ENCODE measurements at regions not wholly inside any gene's neighbourhood (a gene's known extent, or its start where the extent isn't known, plus 50 kb on each side); places are given as distances from the start of the nearest gene placed in this dataset.

DNA sequence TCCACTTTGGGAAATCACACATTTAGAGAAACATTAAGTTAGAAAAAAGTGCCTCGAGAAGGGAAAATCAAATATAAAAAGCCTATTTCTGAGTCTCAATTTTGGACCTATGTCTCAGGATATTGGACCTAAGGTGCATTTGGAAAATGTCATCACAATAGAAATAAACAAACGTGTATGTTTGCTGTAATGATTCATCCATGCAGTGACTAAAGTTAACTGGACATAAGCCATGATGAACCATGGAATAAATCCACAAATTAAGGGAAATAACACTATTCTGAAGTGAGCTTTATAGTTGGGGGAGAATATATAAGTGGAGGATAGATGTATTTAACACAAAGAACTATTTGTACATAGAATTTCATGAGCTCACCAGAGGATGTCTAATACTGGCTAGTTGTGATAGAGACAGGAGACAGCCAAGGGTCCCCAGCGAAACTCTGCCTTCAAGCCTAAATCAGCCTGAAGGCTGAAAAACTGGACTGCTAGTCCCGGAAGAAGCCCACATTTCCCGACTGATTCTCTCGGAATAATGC is 963.3 kb upstream of the SPRY2 start:
- Histone ChIP-seq H4K20me1 (ENCODE audit: insufficient read depth) (no peaks in the 10 kb centered on the region), H3F3A (ENCODE audit: insufficient read depth, low read length, poor library complexity, severe bottlenecking) (no peaks in the 10 kb centered on the region), H3K9ac (ENCODE audit: low read length) (no peak overlapping the region), H3K27ac (ENCODE audit: low read length) (no peak overlapping the region), H3K79me2 (replicated peaks; ENCODE audit: insufficient read depth, low read length) (no peaks in the 10 kb centered on the region), H3K9me2 (ENCODE audit: insufficient read depth, low read length) (no peaks in the 10 kb centered on the region), H3K4me3 (ENCODE audit: low read length) (no peak overlapping the region), H3K9me3 (ENCODE audit: low read length) (no peaks in the 10 kb centered on the region), H3K27me3 (ENCODE audit: insufficient read depth, low read depth, low read length) (no peaks in the 10 kb centered on the region), H2AFZ (ENCODE audit: low read depth, low read length) (no peak overlapping the region), H3K4me2 (ENCODE audit: low read length) (no peak overlapping the region), H3K36me3 (ENCODE audit: insufficient read depth, low read length) (no peaks in the 10 kb centered on the region)
- TF ChIP-seq REST (IDR thresholded peaks at IDR 0.05; ENCODE audit: borderline replicate concordance) (no peak), EZH2 (IDR thresholded peaks at IDR 0.05; ENCODE audit: borderline replicate concordance, insufficient read depth, low read length, poor library complexity, severe bottlenecking) (no peak)

DNA sequence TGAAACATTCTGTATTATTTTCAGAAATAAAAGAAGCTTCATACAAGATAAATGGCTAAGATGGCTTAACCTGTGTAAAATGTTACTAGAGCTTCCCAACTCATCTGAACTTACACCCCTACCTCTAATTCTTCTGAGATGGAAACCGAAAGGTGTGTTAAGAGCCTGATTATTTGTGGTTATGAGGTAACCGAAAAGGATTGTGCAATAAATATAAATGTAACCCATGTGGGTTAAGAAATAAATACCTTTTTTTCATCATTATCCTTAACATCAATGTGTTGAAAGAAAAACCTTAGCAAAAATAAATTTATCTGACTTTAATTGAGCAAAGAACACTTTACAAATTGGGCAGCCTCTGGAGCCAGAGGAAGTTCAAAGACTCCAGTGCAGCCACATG is 961.8 kb upstream of the SPRY2 start:
- H3K9me3 ChIP-seq (ENCODE audit: low read length): no peaks in the 10 kb centered on the region
- no peaks in the 10 kb centered on the region for H3K27me3 ChIP-seq (ENCODE audit: insufficient read depth, low read depth, low read length)
- no peaks in the 10 kb centered on the region for H3K79me2 ChIP-seq (replicated peaks; ENCODE audit: insufficient read depth, low read length)
- H4K20me1 ChIP-seq (ENCODE audit: insufficient read depth): no peaks in the 10 kb centered on the region
- H3K36me3 ChIP-seq (ENCODE audit: insufficient read depth, low read length): no peaks in the 10 kb centered on the region
- no peak overlapping the region for H3K9ac ChIP-seq (ENCODE audit: low read length)
- H3K27ac ChIP-seq (ENCODE audit: low read length): no peak overlapping the region
- no peaks in the 10 kb centered on the region for H3K9me2 ChIP-seq (ENCODE audit: insufficient read depth, low read length)
- H3F3A ChIP-seq (ENCODE audit: insufficient read depth, low read length, poor library complexity, severe bottlenecking): no peaks in the 10 kb centered on the region
- TF ChIP-seq RAD21 (conservative IDR thresholded peaks at IDR 0.05): no peak
- TF ChIP-seq SMC3 (conservative IDR thresholded peaks at IDR 0.05; ENCODE audit: poor library complexity): no peak
- no peak for TF ChIP-seq EZH2 (IDR thresholded peaks at IDR 0.05; ENCODE audit: borderline replicate concordance, insufficient read depth, low read length, poor library complexity, severe bottlenecking)
- no peak for TF ChIP-seq EP300 (conservative IDR thresholded peaks at IDR 0.05; ENCODE audit: poor library complexity, severe bottlenecking)
- no peak overlapping the region for H3K4me3 ChIP-seq (ENCODE audit: low read length)
- no peak overlapping the region for H3K4me2 ChIP-seq (ENCODE audit: low read length)
- H2AFZ ChIP-seq (ENCODE audit: low read depth, low read length): no peak overlapping the region

- no peaks in the 10 kb centered on the region for H3K36me3 ChIP-seq (ENCODE audit: insufficient read depth, low read length)
- no peak overlapping the region for H3K4me2 ChIP-seq (ENCODE audit: low read length)
- H3K9me2 ChIP-seq (ENCODE audit: insufficient read depth, low read length): no peaks in the 10 kb centered on the region
- H3K9me3 ChIP-seq (ENCODE audit: low read length): no peaks in the 10 kb centered on the region
- H3K9ac ChIP-seq (ENCODE audit: low read length): no peak overlapping the region
- no peaks in the 10 kb centered on the region for H3K79me2 ChIP-seq (replicated peaks; ENCODE audit: insufficient read depth, low read length)
- H3K27ac ChIP-seq (ENCODE audit: low read length): no peak overlapping the region
- TF ChIP-seq REST (IDR thresholded peaks at IDR 0.05; ENCODE audit: borderline replicate concordance) (no peak), CTCF (IDR thresholded peaks at IDR 0.05; ENCODE audit: poor library complexity, severe bottlenecking) (no peak), MXI1 (conservative IDR thresholded peaks at IDR 0.05; ENCODE audit: poor library complexity, severe bottlenecking) (no peak), RAD21 (conservative IDR thresholded peaks at IDR 0.05) (no peak), TAF1 (IDR thresholded peaks at IDR 0.05; ENCODE audit: low read depth) (no peak), EP300 (conservative IDR thresholded peaks at IDR 0.05; ENCODE audit: poor library complexity, severe bottlenecking) (no peak), EZH2 (IDR thresholded peaks at IDR 0.05; ENCODE audit: borderline replicate concordance, insufficient read depth, low read length, poor library complexity, severe bottlenecking) (no peak), POLR2AphosphoS5 (IDR thresholded peaks at IDR 0.05) (no peak), SMC3 (conservative IDR thresholded peaks at IDR 0.05; ENCODE audit: poor library complexity) (no peak)
- no peaks in the 10 kb centered on the region for H3F3A ChIP-seq (ENCODE audit: insufficient read depth, low read length, poor library complexity, severe bottlenecking)
- H2AFZ ChIP-seq (ENCODE audit: low read depth, low read length): no peak overlapping the region
- no peak overlapping the region for H3K4me3 ChIP-seq (ENCODE audit: low read length)
- no peaks in the 10 kb centered on the region for H4K20me1 ChIP-seq (ENCODE audit: insufficient read depth)
- H3K27me3 ChIP-seq (ENCODE audit: insufficient read depth, low read depth, low read length): no peaks in the 10 kb centered on the region
Observed at GRCh38 chr13:81302125-81302524, 961.2 kb upstream of the SPRY2 start.
